ENCODE measurements at regions not wholly inside any gene's neighbourhood (a gene's known extent, or its start where the extent isn't known, plus 50 kb on each side); places are given as distances from the start of the nearest gene placed in this dataset.

DNA sequence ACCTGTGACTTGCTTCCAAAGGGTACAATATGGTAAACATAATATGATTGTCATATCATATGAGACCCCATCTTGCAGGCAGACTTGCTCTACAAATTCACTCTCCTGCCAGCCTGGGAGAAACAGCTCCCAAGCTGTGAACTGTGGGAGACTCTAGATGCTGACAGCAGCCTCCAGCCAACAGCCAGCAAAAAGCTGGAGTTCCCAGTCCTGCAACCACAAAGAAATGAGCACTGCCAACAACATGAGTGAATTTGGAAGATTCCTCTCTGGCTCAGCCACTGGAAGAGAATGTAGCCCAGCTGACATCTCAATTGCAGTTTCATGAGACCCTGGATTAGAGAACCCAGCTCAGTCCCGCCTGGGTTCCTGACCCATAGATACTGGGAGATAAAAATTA, 145.4 kb downstream of the QDPR start:
- no peak for TF ChIP-seq EZH2 (IDR thresholded peaks at IDR 0.05; ENCODE audit: low read depth)
- TF ChIP-seq, protein P1, sequence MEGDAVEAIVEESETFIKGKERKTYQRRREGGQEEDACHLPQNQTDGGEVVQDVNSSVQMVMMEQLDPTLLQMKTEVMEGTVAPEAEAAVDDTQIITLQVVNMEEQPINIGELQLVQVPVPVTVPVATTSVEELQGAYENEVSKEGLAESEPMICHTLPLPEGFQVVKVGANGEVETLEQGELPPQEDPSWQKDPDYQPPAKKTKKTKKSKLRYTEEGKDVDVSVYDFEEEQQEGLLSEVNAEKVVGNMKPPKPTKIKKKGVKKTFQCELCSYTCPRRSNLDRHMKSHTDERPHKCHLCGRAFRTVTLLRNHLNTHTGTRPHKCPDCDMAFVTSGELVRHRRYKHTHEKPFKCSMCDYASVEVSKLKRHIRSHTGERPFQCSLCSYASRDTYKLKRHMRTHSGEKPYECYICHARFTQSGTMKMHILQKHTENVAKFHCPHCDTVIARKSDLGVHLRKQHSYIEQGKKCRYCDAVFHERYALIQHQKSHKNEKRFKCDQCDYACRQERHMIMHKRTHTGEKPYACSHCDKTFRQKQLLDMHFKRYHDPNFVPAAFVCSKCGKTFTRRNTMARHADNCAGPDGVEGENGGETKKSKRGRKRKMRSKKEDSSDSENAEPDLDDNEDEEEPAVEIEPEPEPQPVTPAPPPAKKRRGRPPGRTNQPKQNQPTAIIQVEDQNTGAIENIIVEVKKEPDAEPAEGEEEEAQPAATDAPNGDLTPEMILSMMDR (conservative IDR thresholded peaks at IDR 0.05): no peak
